Astrocyte (in vitro differentiated cells and primary cell): ENCODE measurements at regions not wholly inside any gene's neighbourhood (a gene's known extent, or its start where the extent isn't known, plus 50 kb on each side); places are given as distances from the start of the nearest gene placed in this dataset.

Experiments
- CTCF ChIP-seq: IDR thresholded peaks from 2 replicates; pipeline ENCODE4 v1.5.1; 2011; ENCODE audit warnings: low read depth, mild to moderate bottlenecking, inconsistent platforms, low read length, moderate library complexity; ENCODE audit not compliant: insufficient read depth
- EZH2 ChIP-seq: IDR thresholded peaks from 2 replicates; pipeline ENCODE4 v1.6.1; 2012; ENCODE audit warnings: mild to moderate bottlenecking, low read length, inconsistent platforms; ENCODE audit not compliant: insufficient read depth

GRCh38 chrX:39795605-39796004 is 302.2 kb downstream of the BCOR start:
- TF ChIP-seq CTCF: no peak
- no peak for TF ChIP-seq EZH2
